Neural progenitor cell (in vitro differentiated cells): ENCODE measurements at regions not wholly inside any gene's neighbourhood (a gene's known extent, or its start where the extent isn't known, plus 50 kb on each side); places are given as distances from the start of the nearest gene placed in this dataset.

Experiments
- EZH2 ChIP-seq: fragments of 200-600 bp; sonication (generic); IDR thresholded peaks from 2 replicates; pipeline ENCODE4 v1.6.1; 2017; ENCODE audit warnings: antibody characterized with exemption, mild to moderate bottlenecking, moderate library complexity
- EZH2phosphoT487 ChIP-seq: fragments of 200-600 bp; sonication (generic); IDR thresholded peaks from 2 replicates; pipeline ENCODE4 v1.6.1; 2017; ENCODE audit warnings: antibody characterized with exemption
- TF ChIP-seq, protein P1 (sequence below): fragments of 200-600 bp; sonication (generic); IDR thresholded peaks from 2 replicates; pipeline ENCODE4 v1.5.1; 2017; ENCODE audit warnings: antibody characterized with exemption, mild to moderate bottlenecking

DNA sequence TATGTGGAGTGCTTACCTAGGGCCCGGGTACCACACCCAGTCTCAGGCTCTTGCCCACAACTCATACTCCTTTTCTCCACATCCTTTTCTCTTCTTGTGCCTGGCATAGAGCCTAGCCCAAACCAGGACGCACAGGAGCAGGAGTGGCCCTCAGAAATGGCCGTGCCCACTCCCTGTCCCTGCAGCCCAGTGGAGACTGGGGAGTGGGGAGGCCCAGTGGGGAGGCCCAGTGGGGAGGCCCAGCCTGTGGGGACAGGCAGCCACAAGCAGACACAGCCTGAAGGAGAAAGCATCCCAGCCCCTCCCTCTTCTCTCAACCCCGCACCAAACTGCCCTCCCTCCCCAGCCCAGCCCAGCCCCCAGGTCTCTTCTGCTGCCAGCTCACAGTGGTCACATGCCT, 196.8 kb downstream of the KIF26A start:
- TF ChIP-seq, protein P1, sequence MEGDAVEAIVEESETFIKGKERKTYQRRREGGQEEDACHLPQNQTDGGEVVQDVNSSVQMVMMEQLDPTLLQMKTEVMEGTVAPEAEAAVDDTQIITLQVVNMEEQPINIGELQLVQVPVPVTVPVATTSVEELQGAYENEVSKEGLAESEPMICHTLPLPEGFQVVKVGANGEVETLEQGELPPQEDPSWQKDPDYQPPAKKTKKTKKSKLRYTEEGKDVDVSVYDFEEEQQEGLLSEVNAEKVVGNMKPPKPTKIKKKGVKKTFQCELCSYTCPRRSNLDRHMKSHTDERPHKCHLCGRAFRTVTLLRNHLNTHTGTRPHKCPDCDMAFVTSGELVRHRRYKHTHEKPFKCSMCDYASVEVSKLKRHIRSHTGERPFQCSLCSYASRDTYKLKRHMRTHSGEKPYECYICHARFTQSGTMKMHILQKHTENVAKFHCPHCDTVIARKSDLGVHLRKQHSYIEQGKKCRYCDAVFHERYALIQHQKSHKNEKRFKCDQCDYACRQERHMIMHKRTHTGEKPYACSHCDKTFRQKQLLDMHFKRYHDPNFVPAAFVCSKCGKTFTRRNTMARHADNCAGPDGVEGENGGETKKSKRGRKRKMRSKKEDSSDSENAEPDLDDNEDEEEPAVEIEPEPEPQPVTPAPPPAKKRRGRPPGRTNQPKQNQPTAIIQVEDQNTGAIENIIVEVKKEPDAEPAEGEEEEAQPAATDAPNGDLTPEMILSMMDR, result no peak
- TF ChIP-seq EZH2phosphoT487 (no peak), EZH2 (no peak)
